NCI-H82 treated with DMSO at 0.1 percent for 48 hours (cell line): ENCODE measurements at regions not wholly inside any gene's neighbourhood (a gene's known extent, or its start where the extent isn't known, plus 50 kb on each side); places are given as distances from the start of the nearest gene placed in this dataset.
A peak's percentile ranks its signal among the peaks of the same experiment; 100 is the strongest.
"Not testable (repeated sequence)": the region's sequence is repeated elsewhere in the genome, so short reads cannot be mapped to it uniquely, and the experiment has no call there.

ENCODE experiments used
- DNase-seq: peaks from one replicate; lab custom pipeline; 2025; ENCODE audit not compliant: unreplicated experiment; lab: John Stamatoyannopoulos, UW

- no peak for DNase-seq
These were observed 270.9 kb upstream of the DUSP10 start for GRCh38 chr1:222012816-222013215.

- DNase-seq, result no peak
These were observed 268.4 kb upstream of the DUSP10 start for GRCh38 chr1:222010306-222010705.

GRCh38 chr1:222009105-222009730 lies 267.3 kb upstream of the DUSP10 start:
- no peak for DNase-seq

- no peak for DNase-seq
These were observed 264.8 kb upstream of the DUSP10 start for GRCh38 chr1:222006715-222007114.

GRCh38 chr1:222004784-222005183 lies 262.9 kb upstream of the DUSP10 start:
- DNase-seq, result no peak

GRCh38 chr1:222004034-222004433 lies 262.1 kb upstream of the DUSP10 start:
- DNase-seq, result no peak

DNA sequence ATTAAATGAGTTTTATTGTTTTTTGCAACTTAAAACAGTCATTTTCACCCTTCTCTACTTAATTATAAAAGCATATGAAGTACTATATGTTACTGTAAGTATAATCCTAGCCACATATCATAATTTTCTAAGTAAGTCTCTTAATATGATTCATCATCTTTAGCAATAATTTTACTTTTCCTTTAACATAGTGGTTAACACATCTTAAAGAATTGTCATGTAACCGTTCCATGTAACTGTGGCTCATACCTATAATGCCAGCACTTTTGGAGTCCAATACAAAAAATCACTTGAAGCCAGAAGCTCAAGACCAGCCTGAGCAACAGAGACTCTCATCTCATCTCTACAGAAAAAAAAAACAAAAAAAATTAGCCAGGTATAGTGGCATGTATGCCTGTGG lies 260.6 kb upstream of the DUSP10 start:
- DNase-seq, result no peak

DNA sequence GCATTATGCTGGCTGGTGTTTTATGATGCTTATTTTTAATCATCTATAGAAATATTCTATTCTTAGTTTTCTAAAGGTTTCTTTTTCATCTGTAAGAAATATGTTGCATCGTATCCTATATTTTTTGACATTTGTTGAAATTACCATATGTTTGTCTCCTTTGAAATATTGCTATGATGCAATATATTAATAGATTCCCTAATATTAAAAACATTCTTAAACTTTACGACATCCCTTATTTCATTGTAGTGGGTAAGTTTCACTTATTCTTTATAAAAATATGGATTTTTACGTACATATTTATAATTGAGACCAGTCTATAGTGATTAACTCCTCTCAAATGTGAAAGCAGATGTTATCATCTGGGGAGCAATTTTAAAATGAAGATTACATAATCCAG lies 258.2 kb upstream of the DUSP10 start:
- no peak for DNase-seq

DNA sequence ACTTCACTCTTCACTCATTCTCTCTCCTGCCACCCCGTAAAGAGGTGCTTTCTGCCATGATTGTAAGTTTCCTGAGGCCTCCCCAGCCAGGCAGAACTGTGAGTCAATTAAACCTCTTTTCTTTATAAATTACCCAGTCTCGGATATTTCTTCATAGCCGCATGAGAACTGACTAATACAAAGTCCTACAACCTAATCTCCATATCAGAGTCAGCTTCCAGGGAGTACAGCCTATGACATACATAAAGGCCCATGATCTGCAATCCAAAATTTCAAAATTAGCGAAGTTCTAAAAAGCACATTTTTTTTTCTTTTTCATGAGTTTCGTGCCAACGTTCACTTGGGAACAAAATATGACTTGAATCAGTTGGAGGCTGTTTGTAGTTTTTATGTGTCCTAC lies 256.9 kb upstream of the DUSP10 start:
- DNase-seq, result no peak

DNA sequence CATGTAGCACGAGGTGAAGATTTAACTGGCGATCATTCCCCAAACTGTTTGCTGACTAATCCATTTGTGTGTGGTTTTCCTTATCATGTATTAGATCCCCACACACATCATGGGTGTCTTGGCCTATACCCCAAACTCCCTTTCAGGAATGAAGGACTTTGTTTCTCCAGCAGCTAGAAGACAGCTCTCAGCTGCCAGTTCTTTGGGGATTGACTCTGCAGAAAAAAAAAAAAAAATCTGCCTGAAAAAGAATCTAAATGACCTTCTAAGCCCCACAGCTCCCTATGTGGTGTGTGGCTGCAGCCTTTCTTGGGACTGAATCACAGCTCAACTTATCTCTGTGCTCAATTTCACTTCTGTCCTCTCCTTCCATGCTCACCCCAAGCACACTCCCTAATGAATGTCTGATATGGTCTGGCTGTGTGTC lies 256.3 kb upstream of the DUSP10 start:
- no peak for DNase-seq

DNA sequence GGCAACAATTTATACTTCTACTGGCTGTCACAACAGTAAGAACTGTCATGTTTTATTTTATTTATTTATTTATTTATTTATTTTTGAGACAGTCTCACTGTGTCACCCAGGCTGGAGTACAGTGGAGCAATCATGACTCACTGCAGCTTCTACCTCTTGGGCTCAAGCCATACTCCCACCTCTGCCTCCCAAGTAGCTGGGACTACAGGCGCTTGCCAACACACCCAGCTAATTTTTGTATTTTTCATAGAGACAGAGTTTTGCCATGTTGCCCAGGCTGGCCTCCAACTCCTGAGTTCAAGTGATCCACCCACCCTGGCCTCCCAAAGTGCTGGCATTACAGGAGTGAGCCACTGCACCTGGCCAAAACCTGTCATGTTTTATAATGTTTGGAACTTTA lies 255.1 kb upstream of the DUSP10 start:
- DNase-seq, result not testable (repeated sequence)

DNA sequence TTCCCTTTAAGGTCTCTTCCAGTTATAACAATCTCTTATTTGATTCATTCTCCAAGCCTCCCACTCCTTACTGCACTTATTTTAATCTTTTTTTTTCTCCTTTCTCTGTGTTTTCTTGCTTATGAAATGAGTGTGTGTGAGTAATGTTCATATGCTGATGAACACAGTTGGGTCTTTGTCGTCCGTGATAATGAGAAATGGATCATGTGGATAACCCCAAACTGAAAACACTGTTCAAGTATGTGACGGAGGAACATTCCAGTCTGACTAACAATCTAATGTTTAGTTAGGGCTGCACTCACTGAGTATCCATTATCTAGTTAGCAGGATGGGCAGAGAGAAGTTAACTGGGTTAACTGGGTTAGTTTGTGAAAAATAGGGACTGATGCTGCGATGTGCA lies 253.1 kb upstream of the DUSP10 start:
- no peak for DNase-seq

GRCh38 chr1:221994274-221994698 lies 252.4 kb upstream of the DUSP10 start:
- no peak for DNase-seq

DNA sequence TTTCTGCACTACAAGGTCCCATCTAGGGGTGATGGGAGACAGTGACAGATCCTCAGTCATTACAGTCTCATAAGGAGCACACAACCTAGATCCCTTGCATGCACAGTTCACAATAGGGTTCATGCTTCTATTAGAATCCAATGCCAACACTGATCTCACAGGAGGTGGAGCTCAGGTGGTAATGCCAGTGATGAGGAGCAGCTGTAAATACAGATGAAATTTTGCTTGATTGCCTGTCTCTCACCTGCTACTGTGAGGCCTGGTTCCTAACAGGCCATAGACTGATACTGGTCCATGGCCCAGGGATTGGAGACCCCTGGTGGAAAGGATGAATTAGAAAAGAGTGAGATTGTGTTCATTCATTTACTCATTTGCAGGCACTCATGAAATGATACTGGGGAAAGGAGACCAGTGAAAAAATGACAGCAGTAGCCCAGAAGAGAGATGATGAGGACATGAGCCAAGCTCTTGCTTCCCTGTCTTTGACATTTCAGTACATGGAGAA lies 251.6 kb upstream of the DUSP10 start:
- no peak for DNase-seq

- no peak for DNase-seq
These were observed 250.5 kb upstream of the DUSP10 start for GRCh38 chr1:221992427-221992826.

DNA sequence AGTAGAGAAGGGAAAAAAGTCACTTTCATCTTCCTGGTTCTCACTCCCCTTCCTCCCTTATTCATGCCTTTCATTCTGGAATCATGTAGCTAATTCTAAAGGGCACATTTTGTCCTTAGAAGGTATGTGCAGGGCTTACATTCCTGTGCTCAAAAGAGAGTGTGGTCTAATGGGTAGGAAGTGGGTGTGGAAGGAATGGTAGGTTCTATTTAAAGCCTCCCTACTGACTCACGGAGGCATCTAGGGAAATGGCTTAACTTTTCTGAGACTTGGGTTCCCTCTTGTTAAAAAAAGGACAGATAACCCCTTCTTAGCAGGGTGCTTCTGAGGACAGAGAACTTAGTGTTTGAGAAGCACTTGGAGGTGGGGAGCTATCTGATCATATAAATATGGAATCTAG lies 249.3 kb upstream of the DUSP10 start:
- no peak for DNase-seq

DNA sequence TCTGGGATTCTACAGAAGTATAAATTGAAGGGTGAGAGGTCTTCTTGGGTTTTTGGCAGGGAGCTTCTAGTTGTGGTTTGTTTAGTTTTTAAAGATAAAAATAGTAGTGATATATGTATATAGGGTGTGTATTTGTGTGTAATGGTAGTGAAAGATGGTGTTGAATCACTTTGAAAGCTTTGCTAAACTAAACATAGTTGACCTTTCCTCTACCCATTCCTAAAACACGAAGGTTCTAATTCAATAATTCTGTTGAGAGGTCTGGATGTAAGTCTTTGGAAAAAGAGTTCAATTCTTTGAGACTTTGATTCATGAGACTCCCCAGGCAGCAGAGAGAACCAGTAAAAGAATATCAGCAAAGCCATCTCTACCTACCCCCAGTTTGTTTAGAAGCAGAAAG lies 247.9 kb upstream of the DUSP10 start:
- DNase-seq, result no peak

GRCh38 chr1:221988829-221989228 lies 246.9 kb upstream of the DUSP10 start:
- no peak for DNase-seq

DNA sequence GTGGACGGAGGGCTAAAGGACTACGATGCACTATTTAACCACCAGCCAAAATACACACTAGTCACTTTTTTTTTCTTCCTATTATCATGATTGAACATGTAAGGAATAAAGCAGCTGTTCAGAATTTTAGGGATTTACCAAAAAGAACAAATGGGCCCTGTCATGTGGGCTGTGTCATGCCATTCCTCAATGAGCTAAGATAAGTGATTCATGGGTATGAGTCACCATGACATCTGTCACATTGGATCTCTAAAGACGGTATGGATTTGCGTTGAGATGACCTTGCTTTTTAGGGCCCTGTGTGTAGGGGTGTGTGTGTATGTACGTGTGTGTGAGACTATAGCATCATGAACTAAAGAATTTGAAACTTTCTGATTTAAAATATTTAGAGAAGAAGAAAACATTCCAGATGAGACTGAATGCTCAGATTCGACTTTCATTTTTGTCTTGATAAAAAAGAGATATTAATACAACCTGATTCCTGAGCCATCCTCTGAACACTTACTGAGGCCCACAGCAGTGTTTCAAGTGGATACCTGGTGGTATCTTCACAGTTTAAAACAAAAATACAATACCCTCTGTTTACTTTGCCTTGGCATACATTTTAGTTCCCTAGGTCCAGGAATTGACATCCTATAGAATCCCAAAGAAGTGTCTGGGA lies 246.1 kb upstream of the DUSP10 start:
- peak; percentile 55 for DNase-seq

DNA sequence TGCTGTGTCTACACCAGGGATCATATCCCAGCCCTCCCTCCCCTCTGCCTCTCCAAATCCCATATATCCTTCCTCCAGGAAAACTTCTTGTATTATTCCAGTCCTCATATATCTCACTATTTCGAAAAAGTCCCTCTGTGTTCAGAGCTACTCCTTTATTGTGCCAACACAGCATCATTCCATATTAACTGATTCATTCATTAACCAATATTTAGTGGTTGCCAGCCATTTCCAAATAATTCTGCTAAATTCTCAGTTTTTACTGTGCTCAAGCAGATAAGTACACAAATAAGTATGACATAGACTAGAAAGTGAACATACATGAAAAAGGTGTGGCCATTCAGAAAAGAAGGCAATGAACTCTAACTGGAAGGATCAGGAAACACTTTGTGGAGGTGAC lies 241.6 kb upstream of the DUSP10 start:
- DNase-seq, result no peak

GRCh38 chr1:221981461-221981860 lies 239.6 kb upstream of the DUSP10 start:
- DNase-seq, result no peak

DNA sequence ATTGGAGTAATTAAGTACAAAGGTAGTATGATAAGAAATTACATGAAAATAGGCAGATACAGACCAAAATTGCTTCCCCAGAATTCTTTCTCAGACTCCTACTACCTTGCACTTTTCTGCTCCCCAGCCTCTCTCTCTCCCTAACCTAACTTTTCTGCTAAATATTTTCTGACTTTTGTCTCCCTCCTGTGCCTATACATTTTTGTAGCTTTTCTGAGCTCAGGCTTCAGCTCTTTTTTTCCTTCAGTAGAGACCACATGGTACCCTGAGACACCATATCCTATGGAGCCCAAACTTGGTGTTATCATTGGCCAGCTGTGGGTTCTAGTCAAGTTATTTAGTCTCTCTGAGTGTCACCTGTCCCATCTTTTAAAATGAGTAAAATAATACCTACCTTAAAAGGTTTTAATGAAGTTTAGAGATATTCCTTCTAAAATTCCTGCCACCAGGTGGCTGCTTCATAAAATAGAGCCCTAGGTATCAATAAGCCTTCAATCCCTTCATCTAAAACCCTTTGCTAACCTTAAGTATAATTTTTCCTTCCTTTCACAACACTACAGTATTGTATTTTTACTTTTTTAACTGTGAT lies 237.6 kb upstream of the DUSP10 start:
- no peak for DNase-seq
